DND-41 (cell line): ENCODE measurements at regions not wholly inside any gene's neighbourhood (a gene's known extent, or its start where the extent isn't known, plus 50 kb on each side); places are given as distances from the start of the nearest gene placed in this dataset.

ENCODE experiments used
- ATAC-seq: fragments of 200-7000 bp; cut with Tn5 transposase; 3 replicates; pipeline ENCODE4 v1.9.1; 2021; ENCODE audit warnings: low read depth; ENCODE audit not compliant: insufficient read depth
- DNase-seq: peaks from one replicate; pipeline ENCODE4 v3.0.0-alpha.2; 2020
- H2AFZ ChIP-seq: 2 replicates; pipeline ENCODE4 v1.6.0; 2012; ENCODE audit warnings: low read depth, low read length
- H3K27ac ChIP-seq: 2 replicates; pipeline ENCODE4 v1.5.1; 2012; ENCODE audit warnings: low read length, inconsistent platforms
- H3K27me3 ChIP-seq: fragments of 200-600 bp; sonication (generic); 2 replicates; pipeline ENCODE4 v1.6.0; 2012; ENCODE audit warnings: low read length, mild to moderate bottlenecking, inconsistent platforms; ENCODE audit not compliant: insufficient read depth, poor library complexity
- H3K36me3 ChIP-seq: 2 replicates; pipeline ENCODE4 v1.5.1; 2012; ENCODE audit warnings: low read length, inconsistent platforms; ENCODE audit not compliant: insufficient read depth
- H3K4me1 ChIP-seq: 2 replicates; pipeline ENCODE4 v1.5.1; 2012; ENCODE audit warnings: mild to moderate bottlenecking, low read length; ENCODE audit not compliant: insufficient read depth
- H3K4me2 ChIP-seq: 2 replicates; pipeline ENCODE4 v1.6.0; 2012; ENCODE audit warnings: mild to moderate bottlenecking, moderate library complexity, low read length, inconsistent platforms; ENCODE audit not compliant: insufficient read depth
- H3K4me3 ChIP-seq, 2 experiments: fragments of 200-600 bp in 1 of 2; shearing (Covaris generic) in 1 of 2; 2 replicates each; pipeline ENCODE4 v1.5.1; 2012 to 2016; ENCODE audit warnings: inconsistent platforms in 2 of 2, low read length in 2 of 2, mild to moderate bottlenecking in 2 of 2, low read depth in 1 of 2, moderate library complexity in 1 of 2
- H3K79me2 ChIP-seq: 2 replicates; pipeline ENCODE4 v1.6.0; 2012; ENCODE audit warnings: low read length, inconsistent platforms; ENCODE audit not compliant: insufficient read depth
- H3K9ac ChIP-seq: 2 replicates; pipeline ENCODE4 v1.6.0; 2012; ENCODE audit warnings: low read depth, mild to moderate bottlenecking, inconsistent platforms, low read length, moderate library complexity
- H3K9me3 ChIP-seq: 2 replicates; pipeline ENCODE4 v1.5.1; 2012; ENCODE audit warnings: low read length, moderate library complexity, mild to moderate bottlenecking, inconsistent platforms; ENCODE audit not compliant: insufficient read depth, severe bottlenecking
- H4K20me1 ChIP-seq: 2 replicates; pipeline ENCODE4 v1.6.0; 2012; ENCODE audit warnings: low read length; ENCODE audit not compliant: insufficient read depth
- EZH2 ChIP-seq: IDR thresholded peaks from 3 replicates; pipeline ENCODE4 v1.6.1; 2012; ENCODE audit warnings: borderline replicate concordance, low read depth, mild to moderate bottlenecking, moderate library complexity, low read length, inconsistent platforms; ENCODE audit not compliant: severe bottlenecking
- TF ChIP-seq, protein P1 (sequence below): IDR thresholded peaks from 2 replicates; pipeline ENCODE4 v1.5.1; 2012; ENCODE audit warnings: borderline replicate concordance, low read length, moderate library complexity, mild to moderate bottlenecking; ENCODE audit not compliant: poor library complexity, severe bottlenecking; ENCODE audit errors: extremely low read depth

- Histone ChIP-seq H3K9me3 (no peaks in the 10 kb centered on the region), H3K36me3 (no peaks in the 10 kb centered on the region), H3K4me1 (no peaks in the 10 kb centered on the region), H2AFZ (no peak overlapping the region), H3K27ac (no peak overlapping the region), H3K79me2 (no peaks in the 10 kb centered on the region), H3K27me3 (peaks cover 4% of the 10 kb centered on the region), H3K4me3 (no peak overlapping the region), H3K9ac (no peak overlapping the region), H4K20me1 (no peaks in the 10 kb centered on the region), H3K4me2 (no peak overlapping the region)
- TF ChIP-seq, protein P1, sequence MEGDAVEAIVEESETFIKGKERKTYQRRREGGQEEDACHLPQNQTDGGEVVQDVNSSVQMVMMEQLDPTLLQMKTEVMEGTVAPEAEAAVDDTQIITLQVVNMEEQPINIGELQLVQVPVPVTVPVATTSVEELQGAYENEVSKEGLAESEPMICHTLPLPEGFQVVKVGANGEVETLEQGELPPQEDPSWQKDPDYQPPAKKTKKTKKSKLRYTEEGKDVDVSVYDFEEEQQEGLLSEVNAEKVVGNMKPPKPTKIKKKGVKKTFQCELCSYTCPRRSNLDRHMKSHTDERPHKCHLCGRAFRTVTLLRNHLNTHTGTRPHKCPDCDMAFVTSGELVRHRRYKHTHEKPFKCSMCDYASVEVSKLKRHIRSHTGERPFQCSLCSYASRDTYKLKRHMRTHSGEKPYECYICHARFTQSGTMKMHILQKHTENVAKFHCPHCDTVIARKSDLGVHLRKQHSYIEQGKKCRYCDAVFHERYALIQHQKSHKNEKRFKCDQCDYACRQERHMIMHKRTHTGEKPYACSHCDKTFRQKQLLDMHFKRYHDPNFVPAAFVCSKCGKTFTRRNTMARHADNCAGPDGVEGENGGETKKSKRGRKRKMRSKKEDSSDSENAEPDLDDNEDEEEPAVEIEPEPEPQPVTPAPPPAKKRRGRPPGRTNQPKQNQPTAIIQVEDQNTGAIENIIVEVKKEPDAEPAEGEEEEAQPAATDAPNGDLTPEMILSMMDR = no peak
- TF ChIP-seq EZH2 = no peak
- ATAC-seq (no peak), DNase-seq (no peak)
These were observed 480.0 kb upstream of the CADM1 start for GRCh38 chr11:115984228-115984627.

GRCh38 chr11:115982666-115983065 lies 478.5 kb upstream of the CADM1 start:
- Histone ChIP-seq H3K79me2 (no peaks in the 10 kb centered on the region), H3K4me1 (no peaks in the 10 kb centered on the region), H3K36me3 (no peaks in the 10 kb centered on the region), H3K27ac (no peak overlapping the region), H4K20me1 (no peaks in the 10 kb centered on the region), H3K9me3 (no peaks in the 10 kb centered on the region), H2AFZ (no peak overlapping the region), H3K4me3 (no peak overlapping the region), H3K9ac (no peak overlapping the region), H3K4me2 (no peak overlapping the region), H3K27me3 (peaks cover 4% of the 10 kb centered on the region)
- TF ChIP-seq, protein P1 = no peak
- no peak for TF ChIP-seq EZH2
- DNase-seq = no peak
- no peak for ATAC-seq

- Histone ChIP-seq H3K27ac (no peak overlapping the region), H3K4me2 (no peak overlapping the region), H3K9me3 (no peaks in the 10 kb centered on the region), H3K27me3 (peaks cover 4% of the 10 kb centered on the region), H3K9ac (no peak overlapping the region), H3K4me1 (no peaks in the 10 kb centered on the region), H2AFZ (no peak overlapping the region), H3K4me3 (no peak overlapping the region), H3K36me3 (no peaks in the 10 kb centered on the region), H4K20me1 (no peaks in the 10 kb centered on the region), H3K79me2 (no peaks in the 10 kb centered on the region)
- TF ChIP-seq, protein P1 = no peak
- TF ChIP-seq EZH2 = no peak
- ATAC-seq (no peak), DNase-seq (no peak)
These were observed 477.7 kb upstream of the CADM1 start for GRCh38 chr11:115981814-115982471.
